LoVo (cell line): ENCODE measurements at regions not wholly inside any gene's neighbourhood (a gene's known extent, or its start where the extent isn't known, plus 50 kb on each side); places are given as distances from the start of the nearest gene placed in this dataset.

Experiments used
- DNase-seq: peaks from one replicate; pipeline ENCODE4 v3.0.0-alpha.2; 2016; ENCODE audit warnings: low spot score

- DNase-seq: no peak
These were observed 146.0 kb upstream of the PTPRK start for GRCh38 chr6:128666405-128666804.

- no peak for DNase-seq
These were observed 142.8 kb upstream of the PTPRK start for GRCh38 chr6:128663238-128663637.

GRCh38 chr6:128659878-128660622 lies 139.7 kb upstream of the PTPRK start:
- no peak for DNase-seq

- DNase-seq: no peak
These were observed 138.9 kb upstream of the PTPRK start for GRCh38 chr6:128659276-128659675.

- no peak for DNase-seq
These were observed 136.8 kb upstream of the PTPRK start for GRCh38 chr6:128657181-128657580.

GRCh38 chr6:128655978-128656498 lies 135.6 kb upstream of the PTPRK start:
- peak; percentile 61 for DNase-seq

- DNase-seq: no peak
These were observed 127.7 kb upstream of the PTPRK start for GRCh38 chr6:128648022-128648598.

GRCh38 chr6:128642132-128642531 lies 121.7 kb upstream of the PTPRK start:
- DNase-seq: no peak

GRCh38 chr6:128641703-128642102 lies 121.3 kb upstream of the PTPRK start:
- DNase-seq: no peak

- no peak for DNase-seq
These were observed 118.4 kb upstream of the PTPRK start for GRCh38 chr6:128638817-128639216.

GRCh38 chr6:128635219-128635618 lies 114.8 kb upstream of the PTPRK start:
- no peak for DNase-seq

GRCh38 chr6:128632131-128632530 lies 111.7 kb upstream of the PTPRK start:
- no peak for DNase-seq

GRCh38 chr6:128631031-128631430 lies 110.6 kb upstream of the PTPRK start:
- DNase-seq: no peak

- no peak for DNase-seq
These were observed 109.8 kb upstream of the PTPRK start for GRCh38 chr6:128630213-128630612.

- no peak for DNase-seq
These were observed 96.9 kb upstream of the PTPRK start for GRCh38 chr6:128617285-128617684.

- no peak for DNase-seq
These were observed 95.9 kb upstream of the PTPRK start for GRCh38 chr6:128616342-128616741.

GRCh38 chr6:128606611-128607010 lies 86.2 kb upstream of the PTPRK start:
- DNase-seq: no peak

GRCh38 chr6:128605961-128606360 lies 85.6 kb upstream of the PTPRK start:
- DNase-seq: no peak

- DNase-seq: no peak
These were observed 80.7 kb upstream of the PTPRK start for GRCh38 chr6:128601060-128601459.

GRCh38 chr6:128600397-128600951 lies 80.1 kb upstream of the PTPRK start:
- peak; percentile 11 for DNase-seq

GRCh38 chr6:128599036-128599435 lies 78.6 kb upstream of the PTPRK start:
- DNase-seq: no peak

GRCh38 chr6:128598571-128598970 lies 78.2 kb upstream of the PTPRK start:
- DNase-seq: no peak

GRCh38 chr6:128597956-128598355 lies 77.6 kb upstream of the PTPRK start:
- DNase-seq: no peak
